Retinal pigment epithelial cell (primary cell): ENCODE measurements at regions not wholly inside any gene's neighbourhood (a gene's known extent, or its start where the extent isn't known, plus 50 kb on each side); places are given as distances from the start of the nearest gene placed in this dataset.

Experiments
- DNase-seq: peaks from one replicate; pipeline ENCODE4 v3.0.0-alpha.2; 2010; ENCODE audit warnings: low read depth
- H3K4me3 ChIP-seq: 2 replicates; pipeline ENCODE4 v1.5.1; 2011; ENCODE audit warnings: mild to moderate bottlenecking, low read length, control low read depth, moderate library complexity
- CTCF ChIP-seq: conservative IDR thresholded peaks from 2 replicates; pipeline ENCODE4 v1.5.1; 2011; ENCODE audit warnings: low read depth, low read length, control low read depth, inconsistent platforms

GRCh38 chr14:25431211-25432076 lies 381.5 kb upstream of the STXBP6 start:
- DNase-seq, result no peak
- TF ChIP-seq CTCF, result no peak
- H3K4me3 ChIP-seq, result no peak overlapping the region

GRCh38 chr14:25430808-25431207 lies 380.9 kb upstream of the STXBP6 start:
- no peak for DNase-seq
- no peak overlapping the region for H3K4me3 ChIP-seq
- TF ChIP-seq CTCF, result no peak

- DNase-seq, result no peak
- TF ChIP-seq CTCF, result no peak
- no peak overlapping the region for H3K4me3 ChIP-seq
Observed at GRCh38 chr14:25412998-25413397, 363.1 kb upstream of the STXBP6 start.

GRCh38 chr14:25411781-25412757 lies 362.1 kb upstream of the STXBP6 start:
- no peak overlapping the region for H3K4me3 ChIP-seq
- DNase-seq, result no peak
- no peak for TF ChIP-seq CTCF

- no peak for DNase-seq
- no peak overlapping the region for H3K4me3 ChIP-seq
- peak; percentile 17 for TF ChIP-seq CTCF
Observed at GRCh38 chr14:25406818-25407217, 356.9 kb upstream of the STXBP6 start.

GRCh38 chr14:25400607-25401206 lies 350.8 kb upstream of the STXBP6 start:
- DNase-seq, result no peak
- peak; percentile 66 for TF ChIP-seq CTCF
- no peak overlapping the region for H3K4me3 ChIP-seq
